GM12873 (cell line): ENCODE measurements at regions not wholly inside any gene's neighbourhood (a gene's known extent, or its start where the extent isn't known, plus 50 kb on each side); places are given as distances from the start of the nearest gene placed in this dataset.

Experiments
- TF ChIP-seq, protein P1 (sequence below): IDR thresholded peaks from 2 replicates; pipeline ENCODE4 v1.5.1; 2012; ENCODE audit warnings: low read depth, mild to moderate bottlenecking, moderate library complexity, low read length, control low read depth; ENCODE audit not compliant: insufficient read depth; ENCODE audit errors: missing control alignments

DNA sequence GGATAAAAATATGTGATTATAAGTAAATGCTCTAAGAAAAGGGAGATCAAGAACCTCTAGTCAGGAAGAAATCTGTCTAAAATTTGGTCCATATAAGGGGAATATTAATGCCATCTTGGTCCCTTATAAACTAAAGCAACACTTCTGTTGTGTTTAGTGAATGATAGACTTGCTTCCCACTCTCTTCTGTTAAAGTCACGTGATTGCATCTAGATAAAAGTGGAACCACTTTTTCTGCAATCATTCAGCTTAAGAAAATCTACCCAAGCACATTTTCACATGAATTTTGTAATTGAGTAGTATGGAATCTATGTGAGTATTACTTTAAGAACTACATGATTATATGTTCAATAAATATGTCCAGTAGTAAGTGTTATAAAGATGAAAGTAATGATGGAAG, 782.9 kb upstream of the MIR17HG start:
- TF ChIP-seq, protein P1, sequence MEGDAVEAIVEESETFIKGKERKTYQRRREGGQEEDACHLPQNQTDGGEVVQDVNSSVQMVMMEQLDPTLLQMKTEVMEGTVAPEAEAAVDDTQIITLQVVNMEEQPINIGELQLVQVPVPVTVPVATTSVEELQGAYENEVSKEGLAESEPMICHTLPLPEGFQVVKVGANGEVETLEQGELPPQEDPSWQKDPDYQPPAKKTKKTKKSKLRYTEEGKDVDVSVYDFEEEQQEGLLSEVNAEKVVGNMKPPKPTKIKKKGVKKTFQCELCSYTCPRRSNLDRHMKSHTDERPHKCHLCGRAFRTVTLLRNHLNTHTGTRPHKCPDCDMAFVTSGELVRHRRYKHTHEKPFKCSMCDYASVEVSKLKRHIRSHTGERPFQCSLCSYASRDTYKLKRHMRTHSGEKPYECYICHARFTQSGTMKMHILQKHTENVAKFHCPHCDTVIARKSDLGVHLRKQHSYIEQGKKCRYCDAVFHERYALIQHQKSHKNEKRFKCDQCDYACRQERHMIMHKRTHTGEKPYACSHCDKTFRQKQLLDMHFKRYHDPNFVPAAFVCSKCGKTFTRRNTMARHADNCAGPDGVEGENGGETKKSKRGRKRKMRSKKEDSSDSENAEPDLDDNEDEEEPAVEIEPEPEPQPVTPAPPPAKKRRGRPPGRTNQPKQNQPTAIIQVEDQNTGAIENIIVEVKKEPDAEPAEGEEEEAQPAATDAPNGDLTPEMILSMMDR: no peak

DNA sequence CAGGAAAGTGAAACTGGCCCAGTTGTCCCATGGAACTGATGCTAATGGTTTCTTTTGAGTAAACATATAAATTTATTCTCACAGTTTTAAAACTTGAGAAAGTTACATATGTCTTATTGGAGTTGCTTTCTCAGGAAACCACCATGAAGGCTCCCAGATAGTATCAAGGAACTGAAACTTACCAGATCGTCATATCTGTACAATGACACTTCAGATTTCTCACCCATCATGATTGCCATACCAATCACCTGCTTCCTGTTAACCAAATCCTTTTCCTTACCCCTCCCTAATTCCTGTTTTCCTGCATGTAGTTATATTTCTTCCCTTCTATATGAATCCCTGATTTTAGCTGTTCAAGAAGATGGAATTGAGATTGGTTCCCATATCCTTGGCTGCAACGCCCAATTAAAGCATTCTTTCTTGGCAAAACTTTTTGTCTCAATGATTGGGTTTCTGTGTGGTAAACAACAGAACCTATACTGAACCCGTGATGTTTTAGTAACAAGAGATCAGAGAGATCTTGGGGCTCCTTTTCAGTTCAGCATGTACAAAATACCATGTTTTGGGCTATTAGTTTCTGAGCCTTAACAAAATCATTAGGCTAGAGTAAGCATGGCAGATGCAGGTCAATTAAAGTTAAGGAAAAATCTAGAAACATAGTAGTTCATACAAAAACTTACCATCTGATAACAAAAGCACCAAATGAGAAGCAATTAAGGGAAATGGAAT, 781.3 kb upstream of the MIR17HG start:
- TF ChIP-seq, protein P1: no peak

DNA sequence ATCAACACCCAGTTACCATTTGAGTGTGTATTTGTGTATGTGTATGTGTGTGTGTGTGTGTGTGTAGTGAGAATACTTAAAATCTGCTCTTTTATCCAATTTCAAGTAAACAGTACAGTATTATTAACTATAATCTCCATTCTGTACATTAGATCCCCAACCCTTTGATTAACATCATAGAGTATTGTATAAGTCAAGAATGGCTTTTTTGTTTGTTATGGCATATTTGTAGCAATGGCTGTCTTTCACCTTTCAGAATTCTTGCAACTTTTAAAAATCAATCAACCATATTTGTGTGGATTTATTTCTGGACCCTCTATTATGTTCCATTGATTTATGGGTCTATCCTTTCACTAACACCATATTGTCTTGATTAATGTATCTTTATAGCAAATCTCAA, 779.3 kb upstream of the MIR17HG start:
- TF ChIP-seq, protein P1: no peak

DNA sequence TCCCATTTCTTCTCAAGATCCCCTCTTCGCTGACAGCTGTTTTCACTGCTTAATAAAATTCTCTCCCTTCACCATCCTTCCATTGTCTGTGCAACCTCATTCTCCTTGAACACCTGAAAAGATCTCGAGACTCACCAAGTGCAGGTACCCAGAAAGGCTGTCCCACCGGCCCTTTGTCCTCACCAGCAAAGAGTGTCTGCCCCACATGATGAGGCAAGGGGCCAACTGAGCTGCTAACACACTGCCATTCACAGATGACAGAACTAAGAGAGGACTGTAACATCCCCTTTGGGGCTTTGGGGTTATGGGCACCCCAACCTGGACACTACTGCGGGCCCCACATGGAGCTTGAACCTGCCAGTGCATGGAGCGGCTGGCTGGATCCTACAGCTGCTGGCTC, 771.4 kb upstream of the MIR17HG start:
- TF ChIP-seq, protein P1: no peak

DNA sequence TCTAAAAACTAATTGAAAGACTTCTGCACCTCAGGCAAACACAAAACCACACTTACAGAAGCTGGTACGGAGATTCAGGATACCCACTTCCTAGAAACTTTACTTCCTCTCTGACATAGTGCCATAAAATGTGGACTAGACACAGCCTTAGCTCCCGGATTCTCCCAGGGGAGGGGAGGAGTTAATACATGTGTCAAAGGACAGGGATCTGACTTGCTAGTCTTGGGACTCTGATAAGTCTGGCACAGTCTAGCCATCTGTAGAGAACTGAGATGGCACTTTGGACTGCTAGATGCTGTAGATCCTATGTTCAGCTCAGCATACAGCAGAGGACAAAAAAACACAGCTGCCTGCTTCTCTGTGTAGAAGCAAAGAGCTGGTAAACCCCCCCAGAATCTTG, 769.8 kb upstream of the MIR17HG start:
- TF ChIP-seq, protein P1: no peak

DNA sequence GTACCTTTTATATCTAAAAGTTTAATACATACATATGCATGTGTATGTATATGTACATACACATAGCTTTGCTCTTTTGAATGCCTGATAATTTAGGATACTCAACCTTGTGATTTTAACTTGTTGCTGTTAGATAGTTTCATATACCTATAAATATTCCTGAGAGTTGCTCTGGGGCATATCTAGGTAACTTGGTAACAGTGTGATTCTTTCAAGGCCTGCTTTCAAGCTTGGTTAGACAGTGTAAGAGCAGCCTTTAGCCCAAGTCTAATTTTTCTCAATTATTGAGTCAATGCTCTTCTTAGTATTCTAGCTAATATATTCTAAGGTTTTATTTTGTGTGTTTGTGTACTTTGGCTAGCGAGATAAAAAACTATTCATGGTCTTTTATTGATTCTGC, 762.1 kb upstream of the MIR17HG start:
- TF ChIP-seq, protein P1: no peak

DNA sequence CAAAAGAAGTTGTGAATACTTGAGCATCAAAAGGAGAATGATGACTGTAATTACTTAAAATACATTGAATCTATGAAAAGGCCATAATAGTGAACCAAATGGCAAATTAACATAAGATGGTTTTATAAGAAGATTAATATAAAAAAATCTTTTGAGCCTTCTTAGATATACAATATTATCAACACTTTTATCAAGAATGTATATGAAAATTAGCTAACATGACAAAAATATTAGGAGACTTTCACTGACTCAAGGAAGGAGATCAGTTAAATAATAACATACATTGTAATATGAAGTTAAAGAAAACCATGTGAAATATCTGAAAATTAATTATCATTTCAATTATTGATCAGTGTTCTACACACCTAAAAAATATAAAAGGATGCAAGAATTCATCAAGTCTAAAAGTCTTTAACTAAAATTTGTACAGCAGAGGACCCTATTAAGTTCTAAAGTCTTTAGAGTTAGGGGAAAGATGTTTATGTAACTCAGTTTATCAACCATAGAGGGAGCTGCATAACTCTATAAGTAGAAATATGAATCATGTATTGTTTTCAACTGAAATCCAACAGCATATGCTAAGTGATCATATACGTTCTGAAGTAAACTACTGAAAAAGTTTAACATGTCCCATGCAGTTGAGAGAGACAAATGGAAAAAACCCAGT, 756.1 kb upstream of the MIR17HG start:
- TF ChIP-seq, protein P1: no peak
